B cell (primary cell): ENCODE measurements at regions not wholly inside any gene's neighbourhood (a gene's known extent, or its start where the extent isn't known, plus 50 kb on each side); places are given as distances from the start of the nearest gene placed in this dataset.

ENCODE experiments used
- ATAC-seq: fragments of 200-7000 bp; cut with Tn5 transposase; one replicate; pipeline ENCODE4 v1.10.0; 2021; ENCODE audit warnings: low read depth, mild to moderate bottlenecking, moderate number of reproducible peaks, moderate library complexity
- CTCF ChIA-PET: fragments of 350-600 bp; sonication (Branson Sonifier 250); formaldehyde crosslinking; loops from one replicate; lab custom pipeline; 2021; ENCODE audit warnings: antibody characterized with exemption, inconsistent platforms; lab: Charles Lee
- POLR2A ChIA-PET: fragments of 350-600 bp; sonication (Branson Sonifier 250); formaldehyde crosslinking; loops from one replicate; lab custom pipeline; 2021; ENCODE audit warnings: antibody characterized with exemption; lab: Charles Lee
- DNase-seq: peaks from one replicate; pipeline ENCODE4 v3.0.0; 2013
- H2AFZ ChIP-seq: 2 replicates; pipeline ENCODE4 v1.6.1; 2012; ENCODE audit warnings: mild to moderate bottlenecking, low read depth, low read length; ENCODE audit not compliant: insufficient read depth, poor library complexity, severe bottlenecking
- H3K27ac ChIP-seq, 2 donors: 1 replicate in 1 of 2; 2 replicates in 1 of 2; pipeline ENCODE4 v1.5.1; 2012 to 2013; ENCODE audit warnings: low read length in 2 of 2, mild to moderate bottlenecking in 2 of 2, moderate library complexity in 1 of 2
- H3K27me3 ChIP-seq, 4 experiments: fragments of 200-600 bp in 1 of 4; sonication (generic) in 1 of 4; replicated peaks in 1 of 4; 1 replicate in 2 of 4; 2 replicates in 2 of 4; pipeline versions ENCODE4 v1.6.1 to v1.7.0; 2013 to 2016; ENCODE audit warnings: low read length in 3 of 4, mild to moderate bottlenecking in 2 of 4, mixed read lengths in 1 of 4, moderate library complexity in 1 of 4; ENCODE audit not compliant: insufficient read depth in 4 of 4, control insufficient read depth in 3 of 4; ENCODE audit errors: control extremely low read depth in 1 of 4
- H3K36me3 ChIP-seq, 2 experiments: replicated peaks in 1 of 2; 1 replicate in 1 of 2; 2 replicates in 1 of 2; pipeline versions ENCODE4 v1.6.1 to v1.7.1; 2013; ENCODE audit warnings: low read length in 1 of 2; ENCODE audit not compliant: insufficient read depth in 2 of 2, control insufficient read depth in 1 of 2; ENCODE audit errors: control extremely low read depth in 1 of 2, extremely low read depth in 1 of 2
- H3K4me1 ChIP-seq, 2 donors: fragments of 200-600 bp in 1 of 2; sonication (generic) in 1 of 2; 1 replicate in 1 of 2; 2 replicates in 1 of 2; pipeline versions ENCODE4 v1.5.1 to v1.6.1; 2013 to 2017; ENCODE audit warnings: low read length in 2 of 2; ENCODE audit not compliant: control insufficient read depth in 2 of 2, insufficient read depth in 2 of 2
- H3K4me2 ChIP-seq: replicated peaks from 2 replicates; pipeline ENCODE3; 2012; ENCODE audit warnings: mild to moderate bottlenecking, low read depth, low read length; ENCODE audit not compliant: poor library complexity, severe bottlenecking
- H3K4me3 ChIP-seq, 5 experiments: fragments of 200-600 bp in 1 of 5; sonication (generic) in 1 of 5; 1 replicate in 3 of 5; 2 replicates in 2 of 5; pipeline versions ENCODE4 v1.5.1 to v1.7.0; 2011 to 2016; ENCODE audit warnings: low read length in 4 of 5, mild to moderate bottlenecking in 4 of 5, low read depth in 2 of 5, control low read depth in 1 of 5, moderate library complexity in 1 of 5; ENCODE audit not compliant: insufficient read depth in 1 of 5; ENCODE audit errors: control extremely low read depth in 1 of 5, extremely low read depth in 1 of 5
- H3K79me2 ChIP-seq: fragments of 200-600 bp; sonication (generic); one replicate; pipeline ENCODE4 v1.6.0; 2016; ENCODE audit warnings: low read length; ENCODE audit not compliant: control insufficient read depth, insufficient read depth
- H3K9ac ChIP-seq: fragments of 200-600 bp; sonication (generic); 2 replicates; pipeline ENCODE4 v1.6.1; 2017; ENCODE audit warnings: mild to moderate bottlenecking, low read length, moderate library complexity
- H3K9me3 ChIP-seq, 3 donors: one replicate each; pipeline versions ENCODE4 v1.6.1 to v1.7.1; 2013; ENCODE audit warnings: low read length in 2 of 3; ENCODE audit not compliant: control insufficient read depth in 2 of 3, insufficient read depth in 1 of 3; ENCODE audit errors: control extremely low read depth in 1 of 3
- H4K20me1 ChIP-seq: 2 replicates; pipeline ENCODE4 v1.6.0; 2012; ENCODE audit warnings: mild to moderate bottlenecking, low read length; ENCODE audit not compliant: insufficient read depth, control insufficient read depth, poor library complexity, severe bottlenecking
- H3K27ac Mint-ChIP-seq: one replicate; pipeline ENCODE4 v1.8.0; 2021; ENCODE audit warnings: mixed read lengths
- H3K27me3 Mint-ChIP-seq: one replicate; pipeline ENCODE4 v1.8.0; 2021; ENCODE audit warnings: mixed read lengths
- H3K4me1 Mint-ChIP-seq: one replicate; pipeline ENCODE4 v1.8.0; 2021; ENCODE audit warnings: mixed read lengths
- H3K4me3 Mint-ChIP-seq: one replicate; pipeline ENCODE4 v1.8.0; 2021; ENCODE audit warnings: mixed read lengths
- H3K9me3 Mint-ChIP-seq: one replicate; pipeline ENCODE4 v1.8.0; 2022; ENCODE audit warnings: mixed read lengths; ENCODE audit not compliant: insufficient read depth
- CTCF ChIP-seq: fragments of 200-600 bp; IDR thresholded peaks from one replicate; pipeline ENCODE4 v1.8.0; 2022; ENCODE audit warnings: antibody characterized with exemption, mild to moderate bottlenecking
- EZH2 ChIP-seq: IDR thresholded peaks from 2 replicates; pipeline ENCODE4 v1.6.1; 2012; ENCODE audit warnings: borderline replicate concordance, low read depth, mild to moderate bottlenecking, moderate library complexity, low read length; ENCODE audit not compliant: insufficient read depth, poor library complexity, severe bottlenecking
- WGBS: methylation state at CpG from one replicate; pipeline ENCODE4 v1.1.5; 2013; ENCODE audit warnings: missing lambda C conversion rate; ENCODE audit not compliant: insufficient coverage; 5-methylcytosine and 5-hydroxymethylcytosine counted together
- intact Hi-C: fragments of 100-400 bp; cut with micrococcal nuclease; formaldehyde crosslinking; loops from one replicate; pipeline ENCODE4 v1.10.0; 2022

GRCh38 chr14:40025101-40025500 is 592.9 kb upstream of the FBXO33 start:
- TF ChIP-seq CTCF (no peak), EZH2 (no peak)
- Histone ChIP-seq H3K27me3 (no peaks in the 10 kb centered on the region), H2AFZ (no peak overlapping the region), H3K4me1 (no peaks in the 10 kb centered on the region), H3K27ac (no peak overlapping the region), H3K4me3 (no peak overlapping the region), H3K9me3 (no peaks in the 10 kb centered on the region), H4K20me1 (no peaks in the 10 kb centered on the region), H3K9ac (no peak overlapping the region), H3K36me3 (no peaks in the 10 kb centered on the region), H3K79me2 (no peaks in the 10 kb centered on the region), H3K4me2 (no peak overlapping the region)
- POLR2A ChIA-PET: no interaction called here
- Mint-ChIP-seq H3K9me3 (peaks cover 2% of the 10 kb centered on the region), H3K4me1 (no peaks in the 10 kb centered on the region), H3K27me3 (no peaks in the 10 kb centered on the region), H3K27ac (no peak overlapping the region), H3K4me3 (no peak overlapping the region)
- no peak for ATAC-seq
- no peak for DNase-seq
- CTCF ChIA-PET: no interaction called here
- WGBS: 100% methylated on average over 1 of the region's 2 CpGs
- intact Hi-C loops: no loop called here

GRCh38 chr14:40010961-40011360 is 578.7 kb upstream of the FBXO33 start:
- H3K27me3 ChIP-seq: no peaks in the 10 kb centered on the region
- H3K9me3 ChIP-seq: no peaks in the 10 kb centered on the region
- H3K27ac Mint-ChIP-seq: no peak overlapping the region
- H3K27ac ChIP-seq: no peak overlapping the region
- H4K20me1 ChIP-seq: no peaks in the 10 kb centered on the region
- DNase-seq (no peak), ATAC-seq (no peak)
- TF ChIP-seq EZH2 (no peak), CTCF (no peak)
- H3K4me1 Mint-ChIP-seq: no peaks in the 10 kb centered on the region
- CTCF ChIA-PET: no interaction called here
- peaks cover 13% of the 10 kb centered on the region for H3K9me3 Mint-ChIP-seq
- no peaks in the 10 kb centered on the region for H3K36me3 ChIP-seq
- H3K79me2 ChIP-seq: no peaks in the 10 kb centered on the region
- no peaks in the 10 kb centered on the region for H3K4me1 ChIP-seq
- no peak overlapping the region for H3K4me3 Mint-ChIP-seq
- H3K4me2 ChIP-seq: no peak overlapping the region
- intact Hi-C loops: no loop called here
- H3K9ac ChIP-seq: no peak overlapping the region
- no peaks in the 10 kb centered on the region for H3K27me3 Mint-ChIP-seq
- no peak overlapping the region for H2AFZ ChIP-seq
- no peak overlapping the region for H3K4me3 ChIP-seq
- 60% methylated on average over 1 of the region's 3 CpGs for whole genome bisulfite sequencing
- POLR2A ChIA-PET: no interaction called here
